Adrenal gland (tissue), 9 donors: ENCODE measurements at regions not wholly inside any gene's neighbourhood (a gene's known extent, or its start where the extent isn't known, plus 50 kb on each side); places are given as distances from the start of the nearest gene placed in this dataset.
"Not testable (repeated sequence)": the region's sequence is repeated elsewhere in the genome, so short reads cannot be mapped to it uniquely, and the experiment has no call there.

Source experiments
- DNase-seq, 7 donors: peaks; one replicate each; pipeline ENCODE4 v3.0.0-alpha.2; 2019 to 2020
- H3K27ac ChIP-seq, 5 donors: fragments of 200-600 bp; sonication (generic) in 4 of 5; 1 replicate in 3 of 5; 2 replicates in 2 of 5; pipeline versions ENCODE4 v1.5.1 to v1.8.0; 2016 to 2020; ENCODE audit warnings: mild to moderate bottlenecking in 1 of 5
- H3K27me3 ChIP-seq: fragments of 200-600 bp; 2 replicates; pipeline ENCODE4 v1.8.0; 2021
- H3K36me3 ChIP-seq, 2 donors: fragments of 200-600 bp; replicated peaks in 1 of 2; 1 replicate in 1 of 2; 2 replicates in 1 of 2; pipeline versions ENCODE4 v1.5.1 to v1.8.0; 2018 to 2022
- H3K4me1 ChIP-seq, 2 donors: fragments of 200-600 bp; replicated peaks in 1 of 2; 1 replicate in 1 of 2; 2 replicates in 1 of 2; pipeline versions ENCODE4 v1.5.1 to v1.8.0; 2018 to 2021
- H3K4me3 ChIP-seq, 4 donors: fragments of 200-600 bp; sonication (generic) in 3 of 4; one replicate each; pipeline ENCODE4 v1.5.1; 2016 to 2018
- H3K9me3 ChIP-seq, 3 donors: fragments of 200-600 bp; sonication (generic) in 1 of 3; replicated peaks in 1 of 3; 1 replicate in 2 of 3; 2 replicates in 1 of 3; pipeline versions ENCODE4 v1.5.1 to v1.8.0; 2016 to 2021
- POLR2A ChIP-seq, 2 donors: fragments of 450-650 bp; IDR thresholded peaks; one replicate each; pipeline ENCODE4 v1.6.1; 2017; ENCODE audit warnings: antibody characterized with exemption in 2 of 2, mild to moderate bottlenecking in 2 of 2, moderate library complexity in 1 of 2
- WGBS, 4 donors: extraction: QIAGEN DNeasy Blood & Tissue Kit in 2 of 4; methylation state at CpG; one replicate each; pipeline versions ENCODE4 v1.1.5 to v1.1.7; 2013 to 2017; 5-methylcytosine and 5-hydroxymethylcytosine counted together
- intact Hi-C, 2 donors: fragments of 100-400 bp; cut with DNase I; formaldehyde crosslinking; loops; one replicate each; pipeline versions ENCODE4 v1.14.1 to v1.15.0; 2022 to 2023
- TF ChIP-seq, protein P1 (sequence below), 6 experiments: fragments of 450-650 bp in 4 of 6; fragments of 200-600 bp in 2 of 6; sonication (generic) in 1 of 6; IDR thresholded peaks; 1 replicate in 5 of 6; 2 replicates in 1 of 6; pipeline versions ENCODE4 v1.5.1 to v1.8.0; 2016 to 2021; ENCODE audit warnings: antibody characterized with exemption in 6 of 6, mild to moderate bottlenecking in 2 of 6, moderate library complexity in 1 of 6
- donor health status: healthy with polysubstance abuse.
- donor health status: Bipolar disorder and iron deficiency.
- donor health status: DM: yes; HTN: yes; CAD: no.
- donor health status: DM: no; HTN: no; CAD: no.
- donor health status: DM: no; HTN: no; CAD: no.

DNA sequence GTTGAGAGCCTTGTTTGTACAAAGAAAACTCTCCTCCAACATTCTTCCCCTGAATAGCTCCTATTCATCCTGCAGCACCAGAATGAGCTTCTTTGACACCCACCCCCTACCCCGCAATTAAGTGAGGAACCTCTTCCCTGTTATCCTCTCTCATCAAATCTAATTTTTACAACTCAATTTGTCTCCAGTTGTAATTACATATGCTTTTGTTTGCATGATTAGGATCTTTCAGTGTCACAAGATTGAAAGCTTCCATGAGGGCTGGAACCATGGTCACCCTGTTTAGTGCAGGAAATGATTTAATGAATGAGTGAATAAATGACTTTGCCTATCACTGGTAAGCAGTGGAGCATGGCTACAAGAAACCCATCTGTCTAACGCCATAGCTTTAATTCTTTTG is 334.6 kb upstream of the KLHL29 start:
- WGBS, 4 donors: 71 to 83% (median 77%) methylated on average over 2 of the region's 2 CpGs
- TF ChIP-seq, protein P1, sequence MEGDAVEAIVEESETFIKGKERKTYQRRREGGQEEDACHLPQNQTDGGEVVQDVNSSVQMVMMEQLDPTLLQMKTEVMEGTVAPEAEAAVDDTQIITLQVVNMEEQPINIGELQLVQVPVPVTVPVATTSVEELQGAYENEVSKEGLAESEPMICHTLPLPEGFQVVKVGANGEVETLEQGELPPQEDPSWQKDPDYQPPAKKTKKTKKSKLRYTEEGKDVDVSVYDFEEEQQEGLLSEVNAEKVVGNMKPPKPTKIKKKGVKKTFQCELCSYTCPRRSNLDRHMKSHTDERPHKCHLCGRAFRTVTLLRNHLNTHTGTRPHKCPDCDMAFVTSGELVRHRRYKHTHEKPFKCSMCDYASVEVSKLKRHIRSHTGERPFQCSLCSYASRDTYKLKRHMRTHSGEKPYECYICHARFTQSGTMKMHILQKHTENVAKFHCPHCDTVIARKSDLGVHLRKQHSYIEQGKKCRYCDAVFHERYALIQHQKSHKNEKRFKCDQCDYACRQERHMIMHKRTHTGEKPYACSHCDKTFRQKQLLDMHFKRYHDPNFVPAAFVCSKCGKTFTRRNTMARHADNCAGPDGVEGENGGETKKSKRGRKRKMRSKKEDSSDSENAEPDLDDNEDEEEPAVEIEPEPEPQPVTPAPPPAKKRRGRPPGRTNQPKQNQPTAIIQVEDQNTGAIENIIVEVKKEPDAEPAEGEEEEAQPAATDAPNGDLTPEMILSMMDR (IDR thresholded peaks at IDR 0.05): no peak
- no peak for TF ChIP-seq POLR2A (IDR thresholded peaks at IDR 0.05)
- H3K4me3 ChIP-seq: no peak overlapping the region
- no peak for DNase-seq
- no peaks in the 10 kb centered on the region for H3K36me3 ChIP-seq
- no peaks in the 10 kb centered on the region for H3K27me3 ChIP-seq
- H3K4me1 ChIP-seq: no peaks in the 10 kb centered on the region
- no peak overlapping the region for H3K27ac ChIP-seq
- H3K9me3 ChIP-seq: no peaks in the 10 kb centered on the region
- intact Hi-C loops: no loop called here

DNA sequence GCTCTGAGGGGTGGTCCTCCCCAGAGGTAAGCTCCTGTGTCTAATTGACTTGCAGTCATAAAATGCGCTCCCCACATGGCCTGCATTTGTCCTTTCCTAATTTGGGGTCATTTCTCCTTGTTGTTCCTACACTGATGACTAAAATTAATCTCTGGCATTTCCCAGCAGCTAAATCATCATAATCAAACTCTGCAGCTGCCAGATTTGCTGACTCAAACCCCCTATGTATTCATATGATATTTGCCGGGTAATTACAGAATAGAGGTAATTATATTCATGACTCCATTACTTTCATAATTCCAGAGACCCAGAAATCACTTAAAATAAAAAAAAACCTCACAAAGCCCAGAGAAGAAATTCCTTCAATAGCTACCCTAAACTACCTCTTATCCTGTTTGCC is 331.4 kb upstream of the KLHL29 start:
- no peaks in the 10 kb centered on the region for H3K36me3 ChIP-seq
- H3K27ac ChIP-seq: no peak overlapping the region
- H3K4me1 ChIP-seq: no peaks in the 10 kb centered on the region
- WGBS, 4 donors: 76 to 87% (median 81%) methylated on average over 2 of the region's 2 CpGs
- H3K4me3 ChIP-seq: no peak overlapping the region
- TF ChIP-seq POLR2A (IDR thresholded peaks at IDR 0.05): no peak
- TF ChIP-seq, protein P1 (IDR thresholded peaks at IDR 0.05): no peak
- intact Hi-C loops: no loop called here
- H3K27me3 ChIP-seq: no peaks in the 10 kb centered on the region
- no peak for DNase-seq
- no peaks in the 10 kb centered on the region for H3K9me3 ChIP-seq

DNA sequence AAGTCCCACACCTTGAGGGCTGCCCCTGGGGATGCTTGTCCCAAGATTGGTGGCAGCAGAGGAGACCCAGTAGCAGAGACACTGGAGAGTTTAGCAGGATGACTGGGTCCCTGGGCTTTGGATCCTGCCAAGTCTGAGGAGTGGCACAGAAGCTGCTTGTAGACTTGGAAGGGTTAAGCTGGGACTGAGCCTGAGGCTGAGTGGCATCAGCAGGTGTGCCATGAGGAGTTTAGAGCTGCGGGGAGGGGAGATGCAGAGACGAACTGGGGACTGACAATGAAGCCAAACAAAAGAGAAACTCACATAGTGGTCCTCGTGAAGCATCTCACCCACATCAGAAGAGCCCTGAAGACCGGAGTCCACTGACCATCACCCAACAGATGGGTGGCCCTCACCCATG is 329.7 kb upstream of the KLHL29 start:
- Histone ChIP-seq H3K9me3 (no peaks in the 10 kb centered on the region), H3K27me3 (no peaks in the 10 kb centered on the region), H3K4me3 (no peak overlapping the region), H3K36me3 (no peaks in the 10 kb centered on the region), H3K4me1 (no peaks in the 10 kb centered on the region), H3K27ac (no peak overlapping the region)
- DNase-seq: no peak
- intact Hi-C loops: no loop called here
- WGBS, 4 donors: 65 to 79% (median 77%) methylated on average over 4 of the region's 4 CpGs
- TF ChIP-seq POLR2A (IDR thresholded peaks at IDR 0.05): no peak

DNA sequence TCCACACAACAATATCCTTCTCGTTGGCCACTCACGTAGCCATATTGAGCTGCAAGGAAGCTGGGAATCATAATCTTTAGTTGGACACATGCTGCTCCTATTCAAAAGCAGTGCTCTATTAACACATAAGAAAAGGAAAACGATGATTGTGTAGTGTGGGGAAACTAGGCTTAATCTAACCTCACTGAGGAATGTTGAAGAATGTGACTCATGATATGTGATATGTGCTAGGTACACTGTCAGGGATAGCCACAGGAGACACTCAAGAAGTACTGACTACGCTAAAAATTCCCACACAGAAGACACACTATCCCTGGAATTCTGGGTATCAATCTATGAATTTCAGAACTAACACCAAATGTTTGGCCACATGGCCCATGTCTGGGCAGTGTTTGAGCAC is 328.1 kb upstream of the KLHL29 start:
- H3K4me3 ChIP-seq, H3K27me3 ChIP-seq, H3K4me1 ChIP-seq, DNase-seq, H3K36me3 ChIP-seq, H3K9me3 ChIP-seq, H3K27ac ChIP-seq, intact Hi-C loops: not testable (repeated sequence)
- WGBS, 4 donors: 80 to 89% (median 82%) methylated on average over 4 of the region's 4 CpGs

DNA sequence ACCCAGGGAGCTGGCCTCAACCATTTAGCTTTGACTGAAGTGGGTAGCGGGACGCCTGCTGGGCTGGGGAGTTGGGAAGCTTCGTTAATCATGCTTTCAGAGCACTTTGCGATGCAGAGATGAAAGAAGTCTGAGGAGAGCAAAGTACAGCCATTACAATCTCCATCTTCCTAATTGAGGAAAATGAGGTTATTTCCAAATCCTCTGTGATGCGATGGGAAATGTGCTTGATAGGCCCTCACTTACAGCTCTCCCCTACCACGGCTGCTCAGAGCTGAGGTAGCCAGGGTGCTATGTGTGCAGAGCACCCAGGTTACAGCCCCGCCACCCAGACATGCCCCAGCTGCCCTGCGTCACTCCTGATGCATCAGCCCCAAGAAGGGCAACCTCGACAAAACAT is 326.5 kb upstream of the KLHL29 start:
- Histone ChIP-seq H3K9me3 (no peaks in the 10 kb centered on the region), H3K27me3 (no peaks in the 10 kb centered on the region), H3K4me1 (no peaks in the 10 kb centered on the region), H3K27ac (no peak overlapping the region), H3K36me3 (no peaks in the 10 kb centered on the region), H3K4me3 (no peak overlapping the region)
- WGBS, 4 donors: 70 to 90% (median 80%) methylated on average over 7 to 9 of the region's 9 CpGs
- intact Hi-C loops: no loop called here
- TF ChIP-seq, protein P1 (IDR thresholded peaks at IDR 0.05): no peak
- no peak for TF ChIP-seq POLR2A (IDR thresholded peaks at IDR 0.05)
- DNase-seq: no peak
